HG03196 (cell line): ENCODE measurements at regions not wholly inside any gene's neighbourhood (a gene's known extent, or its start where the extent isn't known, plus 50 kb on each side); places are given as distances from the start of the nearest gene placed in this dataset.
"Not testable (repeated sequence)": the region's sequence is repeated elsewhere in the genome, so short reads cannot be mapped to it uniquely, and the experiment has no call there.

Experiments used
- ATAC-seq: cut with Tn5 transposase; IDR thresholded peaks from one replicate; pipeline ENCODE4 v1.9.1; 2021; ENCODE audit not compliant: unreplicated experiment

- ATAC-seq: no peak
Observed at GRCh38 chr1:60746278-60746791, 336.0 kb upstream of the NFIA start.

GRCh38 chr1:60745484-60745883 lies 336.9 kb upstream of the NFIA start:
- no peak for ATAC-seq

- ATAC-seq: no peak
Observed at GRCh38 chr1:60742339-60742738, 340.0 kb upstream of the NFIA start.

GRCh38 chr1:60740154-60740553 lies 342.2 kb upstream of the NFIA start:
- no peak for ATAC-seq

GRCh38 chr1:60739729-60740128 lies 342.6 kb upstream of the NFIA start:
- ATAC-seq: no peak

GRCh38 chr1:60732977-60733401 lies 349.4 kb upstream of the NFIA start:
- no peak for ATAC-seq

- no peak for ATAC-seq
Observed at GRCh38 chr1:60731321-60731720, 351.0 kb upstream of the NFIA start.

GRCh38 chr1:60727552-60727951 lies 354.8 kb upstream of the NFIA start:
- no peak for ATAC-seq

- no peak for ATAC-seq
Observed at GRCh38 chr1:60716472-60716871, 365.9 kb upstream of the NFIA start.

GRCh38 chr1:60715970-60716369 lies 366.4 kb upstream of the NFIA start:
- ATAC-seq: no peak

GRCh38 chr1:60709426-60709825 lies 372.9 kb upstream of the NFIA start:
- ATAC-seq: no peak

- no peak for ATAC-seq
Observed at GRCh38 chr1:60705026-60705425, 377.3 kb upstream of the NFIA start.

GRCh38 chr1:60703155-60703554 lies 379.2 kb upstream of the NFIA start:
- ATAC-seq: no peak

GRCh38 chr1:60699325-60699724 lies 383.0 kb upstream of the NFIA start:
- no peak for ATAC-seq

GRCh38 chr1:60697204-60697994 lies 385.0 kb upstream of the NFIA start:
- no peak for ATAC-seq

GRCh38 chr1:60696512-60696911 lies 385.8 kb upstream of the NFIA start:
- no peak for ATAC-seq

GRCh38 chr1:60695716-60696171 lies 386.6 kb upstream of the NFIA start:
- no peak for ATAC-seq

- no peak for ATAC-seq
Observed at GRCh38 chr1:60694980-60695379, 387.4 kb upstream of the NFIA start.

- ATAC-seq: no peak
Observed at GRCh38 chr1:60692031-60692430, 390.3 kb upstream of the NFIA start.

GRCh38 chr1:60688221-60688620 lies 394.1 kb upstream of the NFIA start:
- not testable (repeated sequence) for ATAC-seq

GRCh38 chr1:60681095-60681860 lies 401.1 kb upstream of the NFIA start:
- no peak for ATAC-seq
